T47D (cell line): ENCODE measurements at regions not wholly inside any gene's neighbourhood (a gene's known extent, or its start where the extent isn't known, plus 50 kb on each side); places are given as distances from the start of the nearest gene placed in this dataset.

Experiments
- DNase-seq, 2 experiments: peaks; one replicate each; pipeline versions ENCODE4 v3.0.0 to v3.0.0-alpha.2; 2011 to 2012; ENCODE audit warnings: low read depth in 1 of 2, low spot score in 1 of 2
- JUND ChIP-seq: IDR thresholded peaks from 2 replicates; pipeline ENCODE4 v1.6.1; 2012; ENCODE audit warnings: low read depth
- in situ Hi-C: cut with HindIII; loops from 2 replicates; pipeline ENCODE4 v1.10.0; 2016; ENCODE audit warnings: low sequenced_read_pairs, low pct_unique_long_range_greater_than_20kb

DNA sequence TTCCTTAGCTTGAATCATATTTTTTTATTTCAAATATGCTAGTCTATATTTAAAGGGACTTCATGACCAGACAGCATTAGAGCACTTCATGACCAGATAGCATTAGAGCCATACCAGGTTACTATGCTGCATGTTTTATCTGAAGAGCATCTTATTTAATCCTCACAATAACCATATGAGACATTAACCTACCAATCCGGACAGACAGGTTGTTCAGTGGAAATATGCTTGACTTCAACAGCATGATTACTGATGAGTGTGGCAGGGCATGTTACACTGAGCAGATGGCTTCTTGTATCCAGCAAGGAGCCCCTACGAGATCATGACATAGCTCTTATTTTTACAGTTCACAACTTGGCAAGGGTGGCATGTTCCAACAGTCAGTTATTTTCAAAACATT, 85.0 kb upstream of the KCTD3 start:
- peak in 1 of 2 experiments; percentile 99 for DNase-seq
- peak; percentile 76; the same call in 1 of the 2 replicates for TF ChIP-seq JUND
- in situ Hi-C loops = no loop called here

DNA sequence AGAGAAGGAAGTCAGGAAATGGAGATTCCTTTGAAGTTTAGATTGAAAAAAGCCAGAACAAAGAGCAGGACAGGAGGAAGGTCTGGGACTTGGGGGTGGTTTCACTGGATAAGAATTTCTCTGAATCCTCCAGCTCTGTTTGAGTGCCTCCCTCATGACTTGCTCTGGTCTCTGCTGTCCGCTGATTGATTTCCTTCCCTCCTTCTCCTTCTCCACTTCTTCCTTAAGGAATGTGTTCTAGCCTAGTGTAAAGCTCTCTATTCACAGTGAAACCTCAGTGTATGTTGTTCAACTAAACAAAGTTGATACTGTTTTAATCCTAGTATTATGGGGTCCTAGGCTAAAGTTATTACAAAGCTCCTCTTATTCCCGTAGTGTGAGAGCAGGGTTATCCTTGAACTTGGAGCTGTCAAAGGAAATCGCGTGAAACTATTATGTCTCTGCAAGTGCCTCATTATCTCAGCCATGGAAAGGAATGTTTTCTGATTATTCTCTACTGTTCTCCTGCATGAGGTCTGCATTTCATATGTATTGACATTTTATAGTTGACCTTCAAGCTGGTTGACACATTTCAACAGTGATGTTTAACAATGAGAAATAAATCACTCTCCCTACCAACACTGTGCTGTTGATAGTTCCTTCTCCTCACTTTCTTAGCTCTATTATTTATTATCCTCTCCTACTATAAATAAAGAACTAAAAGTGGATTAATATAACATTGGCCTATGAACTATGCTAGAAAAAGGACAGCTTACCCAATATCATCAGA, 82.7 kb upstream of the KCTD3 start:
- TF ChIP-seq JUND = no peak
- in situ Hi-C loops = no loop called here
- DNase-seq = peak in 1 of 2 experiments; percentile 28

GRCh38 chr1:215487466-215487865, 79.6 kb upstream of the KCTD3 start:
- TF ChIP-seq JUND = no peak
- in situ Hi-C loops = no loop called here
- DNase-seq = no peak

DNA sequence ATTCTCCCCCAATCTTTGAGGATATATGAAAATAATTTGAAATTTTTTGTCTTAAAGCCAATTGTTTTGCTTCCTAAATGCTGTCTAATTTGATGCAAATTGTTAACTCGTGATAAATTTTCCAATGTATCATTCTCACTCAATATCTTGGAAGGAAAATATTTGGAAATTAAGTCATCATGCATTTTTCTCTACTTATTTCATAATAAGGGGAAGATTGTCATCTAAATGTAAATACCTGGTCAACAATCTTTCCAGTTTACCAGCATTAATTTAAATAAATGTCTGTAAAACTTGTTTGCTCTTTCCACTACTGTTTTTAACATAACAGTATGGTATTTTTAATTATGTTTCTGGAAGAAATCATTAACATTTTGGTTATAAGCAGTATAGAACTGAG, 78.3 kb upstream of the KCTD3 start:
- in situ Hi-C loops = no loop called here
- DNase-seq = peak in 1 of 2 experiments; percentile 71
- TF ChIP-seq JUND = peak; percentile 100

GRCh38 chr1:215489771-215490565, 77.1 kb upstream of the KCTD3 start:
- in situ Hi-C loops = no loop called here
- DNase-seq = peak in 1 of 2 experiments; percentile 89
- TF ChIP-seq JUND = peak; percentile 100

- TF ChIP-seq JUND = no peak
- in situ Hi-C loops = no loop called here
- DNase-seq = no peak
Observed at GRCh38 chr1:215497528-215497927, 69.6 kb upstream of the KCTD3 start.

- DNase-seq = no peak
- no peak for TF ChIP-seq JUND
- in situ Hi-C loops = no loop called here
Observed at GRCh38 chr1:215501496-215501895, 65.6 kb upstream of the KCTD3 start.

DNA sequence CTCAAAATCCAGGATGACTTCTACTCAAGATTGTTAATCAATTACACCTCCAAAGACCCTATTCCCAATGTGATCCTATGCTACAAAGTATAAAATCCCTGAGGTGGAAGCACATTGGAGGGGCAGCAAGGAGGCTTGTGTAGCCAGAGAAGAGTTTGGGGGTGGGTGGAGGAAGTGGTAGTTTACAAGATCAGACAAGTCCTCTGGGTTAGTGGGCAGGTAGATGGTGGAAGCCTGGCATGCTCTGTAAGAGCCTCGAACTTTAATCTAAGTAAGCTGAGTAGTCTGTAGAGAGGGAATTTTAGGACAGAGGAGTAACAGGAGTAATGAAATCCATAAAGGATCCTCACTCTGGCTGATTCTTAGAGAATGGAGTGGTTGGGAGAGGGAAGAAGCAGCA, 65.0 kb upstream of the KCTD3 start:
- in situ Hi-C loops = no loop called here
- TF ChIP-seq JUND = no peak
- DNase-seq = no peak

- in situ Hi-C loops = no loop called here
- DNase-seq = no peak
- no peak for TF ChIP-seq JUND
Observed at GRCh38 chr1:215507119-215507518, 60.0 kb upstream of the KCTD3 start.

DNA sequence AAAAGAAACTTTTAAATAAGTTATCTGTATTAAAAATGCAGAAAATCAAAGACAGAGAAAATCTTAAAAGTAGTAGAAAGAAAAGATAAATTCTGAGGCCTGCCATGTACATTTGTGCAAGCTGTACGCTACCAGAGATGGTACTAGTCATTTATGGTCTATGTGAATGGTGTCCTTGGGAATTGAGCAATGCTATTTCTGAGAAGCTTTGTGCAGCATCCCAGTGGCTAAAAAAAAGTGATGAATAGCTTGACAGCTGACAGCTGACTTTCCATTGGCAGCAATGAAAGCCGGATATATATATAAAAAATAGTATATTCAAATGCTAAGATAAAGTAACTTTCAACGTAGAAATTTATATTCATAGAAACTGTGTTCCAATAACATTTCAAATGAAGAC, 58.8 kb upstream of the KCTD3 start:
- no peak for DNase-seq
- in situ Hi-C loops = no loop called here
- no peak for TF ChIP-seq JUND
